ENCODE measurements at regions not wholly inside any gene's neighbourhood (a gene's known extent, or its start where the extent isn't known, plus 50 kb on each side); places are given as distances from the start of the nearest gene placed in this dataset.
"Not testable (repeated sequence)": the region's sequence is repeated elsewhere in the genome, so short reads cannot be mapped to it uniquely, and the experiment has no call there.

GRCh38 chr5:68114378-68115040 lies 101.0 kb upstream of the PIK3R1 start:
- CTCF ChIA-PET (ENCODE audit: partially characterized antibody): no interaction called here
- no peak overlapping the region for H3K27ac Mint-ChIP-seq

GRCh38 chr5:68112658-68113057 lies 102.9 kb upstream of the PIK3R1 start:
- peaks cover 0 to 2% (median 0%) of the 10 kb centered on the region in 4 donors for H3K4me1 Mint-ChIP-seq
- H3K27me3 Mint-ChIP-seq: peaks cover 5 to 6% of the 10 kb centered on the region in 2 donors
- no peak overlapping the region for H3K4me3 ChIP-seq (ENCODE audit: low read length in 2 of 2)
- no peak overlapping the region for H3K27ac ChIP-seq (ENCODE audit: low read depth, low read length)
- DNase-seq: no peak
- no peaks in the 10 kb centered on the region for H3K9me3 ChIP-seq (ENCODE audit: control insufficient read depth in 1 of 2, low read length in 2 of 2)
- no peaks in the 10 kb centered on the region for H3K36me3 Mint-ChIP-seq
- H3K27ac Mint-ChIP-seq: no peak overlapping the region
- CTCF ChIA-PET (ENCODE audit: partially characterized antibody): no interaction called here
- POLR2A ChIA-PET (ENCODE audit: partially characterized antibody): no interaction called here
- no peaks in the 10 kb centered on the region for H3K27me3 ChIP-seq (ENCODE audit: insufficient read depth, low read length)
- H3K9me3 Mint-ChIP-seq: peaks cover 0 to 3% (median 0%) of the 10 kb centered on the region in 8 donors
- intact Hi-C loops (cut with micrococcal nuclease): no loop called here
- no peak overlapping the region for H3K4me3 Mint-ChIP-seq
- H3K36me3 ChIP-seq (ENCODE audit: insufficient read depth, low read length): no peaks in the 10 kb centered on the region
- no peaks in the 10 kb centered on the region for H3K4me1 ChIP-seq (ENCODE audit: insufficient read depth, low read length)

More at GRCh38 chr5:68114378-68115040, 101.0 kb upstream of the PIK3R1 start:
- H3K9me3 Mint-ChIP-seq: peaks cover 0 to 3% (median 0%) of the 10 kb centered on the region in 8 donors
- DNase-seq: no peak
- intact Hi-C loops (cut with micrococcal nuclease): no loop called here
- H3K36me3 ChIP-seq (ENCODE audit: insufficient read depth, low read length): no peaks in the 10 kb centered on the region
- H3K27me3 Mint-ChIP-seq: peaks cover 1 to 5% of the 10 kb centered on the region in 2 donors
- no peak overlapping the region for H3K27ac ChIP-seq (ENCODE audit: low read depth, low read length)
- no peak overlapping the region for H3K4me3 Mint-ChIP-seq
- POLR2A ChIA-PET (ENCODE audit: partially characterized antibody): no interaction called here
- no peaks in the 10 kb centered on the region for H3K4me1 ChIP-seq (ENCODE audit: insufficient read depth, low read length)
- H3K27me3 ChIP-seq (ENCODE audit: insufficient read depth, low read length): no peaks in the 10 kb centered on the region
- H3K4me1 Mint-ChIP-seq: peaks cover 1 to 3% (median 2%) of the 10 kb centered on the region in 4 donors
- H3K9me3 ChIP-seq (ENCODE audit: control insufficient read depth in 1 of 2, low read length in 2 of 2): no peaks in the 10 kb centered on the region
- H3K36me3 Mint-ChIP-seq: no peaks in the 10 kb centered on the region
- no peak overlapping the region for H3K4me3 ChIP-seq (ENCODE audit: low read length in 2 of 2)

GRCh38 chr5:68110894-68111293 lies 104.7 kb upstream of the PIK3R1 start:
- no peak overlapping the region for H3K4me3 ChIP-seq (ENCODE audit: low read length in 2 of 2)
- Mint-ChIP-seq H3K9me3 (peaks cover 0 to 9% (median 4%) of the 10 kb centered on the region in 8 donors), H3K27ac (no peak overlapping the region), H3K4me3 (no peak overlapping the region), H3K36me3 (peaks cover 0 to 2% of the 10 kb centered on the region in 2 donors), H3K4me1 (peaks cover 0 to 2% (median 0%) of the 10 kb centered on the region in 4 donors), H3K27me3 (peaks cover 5 to 11% of the 10 kb centered on the region in 2 donors)
- H3K27ac ChIP-seq (ENCODE audit: low read depth, low read length): no peak overlapping the region
- no peaks in the 10 kb centered on the region for H3K4me1 ChIP-seq (ENCODE audit: insufficient read depth, low read length)
- CTCF ChIA-PET (ENCODE audit: partially characterized antibody): no interaction called here
- POLR2A ChIA-PET (ENCODE audit: partially characterized antibody): no interaction called here
- H3K9me3 ChIP-seq (ENCODE audit: control insufficient read depth in 1 of 2, low read length in 2 of 2): no peaks in the 10 kb centered on the region
- H3K27me3 ChIP-seq (ENCODE audit: insufficient read depth, low read length): no peaks in the 10 kb centered on the region
- intact Hi-C loops (cut with micrococcal nuclease): no loop called here
- DNase-seq: no peak
- no peaks in the 10 kb centered on the region for H3K36me3 ChIP-seq (ENCODE audit: insufficient read depth, low read length)

- Mint-ChIP-seq H3K36me3 (peaks cover 0 to 2% of the 10 kb centered on the region in 2 donors), H3K27me3 (peaks cover 5 to 13% of the 10 kb centered on the region in 2 donors), H3K27ac (no peak overlapping the region), H3K4me1 (peaks cover 0 to 2% (median 0%) of the 10 kb centered on the region in 4 donors), H3K9me3 (peaks cover 0 to 12% (median 5%) of the 10 kb centered on the region in 8 donors), H3K4me3 (no peak overlapping the region)
- no peak for DNase-seq
- intact Hi-C loops (cut with micrococcal nuclease): no loop called here
- ChIA-PET CTCF (ENCODE audit: partially characterized antibody) (no interaction called here), POLR2A (ENCODE audit: partially characterized antibody) (no interaction called here)
- Histone ChIP-seq H3K36me3 (ENCODE audit: insufficient read depth, low read length) (no peaks in the 10 kb centered on the region), H3K27me3 (ENCODE audit: insufficient read depth, low read length) (no peaks in the 10 kb centered on the region), H3K4me1 (ENCODE audit: insufficient read depth, low read length) (no peaks in the 10 kb centered on the region), H3K27ac (ENCODE audit: low read depth, low read length) (no peak overlapping the region), H3K9me3 (ENCODE audit: control insufficient read depth in 1 of 2, low read length in 2 of 2) (no peaks in the 10 kb centered on the region), H3K4me3 (ENCODE audit: low read length in 2 of 2) (no peak overlapping the region)
Observed at GRCh38 chr5:68110264-68110663, 105.3 kb upstream of the PIK3R1 start.

GRCh38 chr5:68104217-68104616 lies 111.3 kb upstream of the PIK3R1 start:
- H3K9me3 ChIP-seq (ENCODE audit: control insufficient read depth in 1 of 2, low read length in 2 of 2); H3K4me3 Mint-ChIP-seq; H3K27ac ChIP-seq (ENCODE audit: low read depth, low read length); H3K4me3 ChIP-seq (ENCODE audit: low read length in 2 of 2); H3K36me3 Mint-ChIP-seq; POLR2A ChIA-PET (ENCODE audit: partially characterized antibody); H3K27ac Mint-ChIP-seq; H3K4me1 Mint-ChIP-seq; H3K36me3 ChIP-seq (ENCODE audit: insufficient read depth, low read length); H3K27me3 ChIP-seq (ENCODE audit: insufficient read depth, low read length); DNase-seq; intact Hi-C loops (cut with micrococcal nuclease); H3K4me1 ChIP-seq (ENCODE audit: insufficient read depth, low read length); CTCF ChIA-PET (ENCODE audit: partially characterized antibody): not testable (repeated sequence)
- H3K9me3 Mint-ChIP-seq: peaks cover 0 to 27% (median 13%) of the 10 kb centered on the region in 8 donors
- H3K27me3 Mint-ChIP-seq: peaks cover 10 to 24% of the 10 kb centered on the region in 2 donors

GRCh38 chr5:68103297-68103696 lies 112.3 kb upstream of the PIK3R1 start:
- intact Hi-C loops (cut with micrococcal nuclease); H3K9me3 ChIP-seq (ENCODE audit: control insufficient read depth in 1 of 2, low read length in 2 of 2): not testable (repeated sequence)

GRCh38 chr5:68099327-68099726 lies 116.2 kb upstream of the PIK3R1 start:
- Mint-ChIP-seq H3K36me3 (peaks cover 3 to 6% of the 10 kb centered on the region in 2 donors), H3K9me3 (peaks cover 0 to 20% (median 11%) of the 10 kb centered on the region in 8 donors), H3K4me3 (no peak overlapping the region), H3K27ac (no peak overlapping the region), H3K4me1 (no peaks in the 10 kb centered on the region), H3K27me3 (peaks cover 7 to 10% of the 10 kb centered on the region in 2 donors)
- H3K27ac ChIP-seq (ENCODE audit: low read depth, low read length): no peak overlapping the region
- no peak overlapping the region for H3K4me3 ChIP-seq (ENCODE audit: low read length in 2 of 2)
- no peaks in the 10 kb centered on the region for H3K27me3 ChIP-seq (ENCODE audit: insufficient read depth, low read length)
- intact Hi-C loops (cut with micrococcal nuclease): no loop called here
- ChIA-PET POLR2A (ENCODE audit: partially characterized antibody) (no interaction called here), CTCF (ENCODE audit: partially characterized antibody) (no interaction called here)
- no peaks in the 10 kb centered on the region for H3K36me3 ChIP-seq (ENCODE audit: insufficient read depth, low read length)
- no peaks in the 10 kb centered on the region for H3K4me1 ChIP-seq (ENCODE audit: insufficient read depth, low read length)
- DNase-seq: no peak
- no peaks in the 10 kb centered on the region for H3K9me3 ChIP-seq (ENCODE audit: control insufficient read depth in 1 of 2, low read length in 2 of 2)

More at GRCh38 chr5:68103297-68103696, 112.3 kb upstream of the PIK3R1 start:
- H3K36me3 ChIP-seq (ENCODE audit: insufficient read depth, low read length); H3K4me3 ChIP-seq (ENCODE audit: low read length in 2 of 2); H3K36me3 Mint-ChIP-seq; H3K4me3 Mint-ChIP-seq; H3K27ac ChIP-seq (ENCODE audit: low read depth, low read length); H3K4me1 ChIP-seq (ENCODE audit: insufficient read depth, low read length); DNase-seq; CTCF ChIA-PET (ENCODE audit: partially characterized antibody); H3K4me1 Mint-ChIP-seq; H3K27ac Mint-ChIP-seq; POLR2A ChIA-PET (ENCODE audit: partially characterized antibody); H3K27me3 ChIP-seq (ENCODE audit: insufficient read depth, low read length): not testable (repeated sequence)
- peaks cover 0 to 29% (median 16%) of the 10 kb centered on the region in 8 donors for H3K9me3 Mint-ChIP-seq
- H3K27me3 Mint-ChIP-seq: peaks cover 10 to 24% of the 10 kb centered on the region in 2 donors
